Ishikawa (cell line): ENCODE measurements at regions not wholly inside any gene's neighbourhood (a gene's known extent, or its start where the extent isn't known, plus 50 kb on each side); places are given as distances from the start of the nearest gene placed in this dataset.

Source experiments
- CEBPB ChIP-seq: IDR thresholded peaks from 2 replicates; pipeline ENCODE4 v1.6.1; 2012
- CREB1 ChIP-seq: IDR thresholded peaks from 2 replicates; pipeline ENCODE4 v1.6.1; 2012; ENCODE audit warnings: low read depth
- EGR1 ChIP-seq: IDR thresholded peaks from 2 replicates; pipeline ENCODE4 v1.6.1; 2012
- EP300 ChIP-seq: IDR thresholded peaks from 2 replicates; pipeline ENCODE4 v1.6.1; 2012; ENCODE audit warnings: borderline replicate concordance
- FOXM1 ChIP-seq: IDR thresholded peaks from 2 replicates; pipeline ENCODE4 v1.6.1; 2012; ENCODE audit warnings: low read depth, borderline replicate concordance
- NFIC ChIP-seq: IDR thresholded peaks from 2 replicates; pipeline ENCODE4 v1.6.1; 2012
- RAD21 ChIP-seq: IDR thresholded peaks from 2 replicates; pipeline ENCODE4 v1.6.1; 2012; ENCODE audit warnings: low read depth
- TAF1 ChIP-seq: IDR thresholded peaks from 2 replicates; pipeline ENCODE4 v1.6.1; 2012; ENCODE audit warnings: low read depth, mild to moderate bottlenecking
- TCF12 ChIP-seq: IDR thresholded peaks from 2 replicates; pipeline ENCODE4 v1.6.1; 2012; ENCODE audit warnings: low read depth
- TEAD4 ChIP-seq: IDR thresholded peaks from 2 replicates; pipeline ENCODE4 v1.6.1; 2012
- USF1 ChIP-seq: IDR thresholded peaks from 2 replicates; pipeline ENCODE4 v1.6.1; 2012
- YY1 ChIP-seq: IDR thresholded peaks from 2 replicates; pipeline ENCODE4 v1.6.1; 2012; ENCODE audit warnings: low read depth
- ZBTB7A ChIP-seq: IDR thresholded peaks from 2 replicates; pipeline ENCODE4 v1.6.1; 2012; ENCODE audit warnings: low read depth
- TF ChIP-seq, protein P1 (sequence below): IDR thresholded peaks from 2 replicates; pipeline ENCODE4 v1.6.1; 2012
- TF ChIP-seq, protein P2 (sequence below): IDR thresholded peaks from 2 replicates; pipeline ENCODE4 v1.6.1; 2012; ENCODE audit warnings: low read depth, mild to moderate bottlenecking

DNA sequence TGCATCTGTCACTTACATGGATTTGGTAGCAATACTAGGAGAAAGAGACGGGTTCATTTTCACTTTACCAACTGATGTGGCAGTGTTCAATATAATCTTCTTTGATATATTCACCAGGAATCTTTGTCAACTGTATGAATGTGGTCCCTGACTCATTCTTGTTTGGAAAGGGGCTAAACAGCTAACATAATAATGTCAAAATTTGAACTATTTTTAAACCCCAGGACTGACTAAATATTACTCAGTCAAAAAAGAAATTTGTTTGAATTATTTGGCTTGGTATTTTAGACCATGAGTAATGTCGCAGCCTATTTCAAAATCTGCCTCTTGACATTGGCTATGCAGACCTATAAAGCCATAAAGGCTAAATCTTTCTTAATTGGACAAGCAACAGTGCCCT is 413.7 kb upstream of the RGPD4 start:
- TF ChIP-seq TEAD4 (no peak), NFIC (no peak), TAF1 (no peak), TCF12 (no peak), EGR1 (no peak), USF1 (no peak), FOXM1 (no peak), ZBTB7A (no peak)
- TF ChIP-seq, protein P1, sequence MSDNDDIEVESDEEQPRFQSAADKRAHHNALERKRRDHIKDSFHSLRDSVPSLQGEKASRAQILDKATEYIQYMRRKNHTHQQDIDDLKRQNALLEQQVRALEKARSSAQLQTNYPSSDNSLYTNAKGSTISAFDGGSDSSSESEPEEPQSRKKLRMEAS: no peak

DNA sequence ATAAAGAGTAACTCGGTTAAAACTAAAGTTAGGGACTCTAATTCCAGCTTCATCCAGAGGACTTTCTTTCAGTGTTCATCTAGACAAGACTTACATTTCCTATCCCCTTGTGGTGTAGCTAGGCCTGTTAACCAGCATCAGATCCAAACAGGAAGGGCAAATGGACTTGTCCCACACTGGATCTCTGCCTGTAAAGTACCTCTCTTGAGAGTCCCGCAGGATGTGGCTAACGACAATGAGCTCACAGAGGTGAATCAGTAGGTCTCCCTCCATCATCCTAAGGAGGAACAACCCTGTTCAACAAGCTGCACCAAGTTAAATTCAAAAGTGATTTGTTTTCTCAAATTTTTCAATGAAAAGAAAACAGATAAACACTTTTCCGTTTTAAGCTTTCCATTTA is 412.3 kb upstream of the RGPD4 start:
- TF ChIP-seq CEBPB (no peak), TEAD4 (no peak), YY1 (no peak), FOXM1 (no peak), ZBTB7A (no peak), TCF12 (no peak), EGR1 (no peak), CREB1 (no peak), EP300 (no peak), RAD21 (no peak), TAF1 (no peak), USF1 (no peak), NFIC (no peak)
- TF ChIP-seq, protein P2, sequence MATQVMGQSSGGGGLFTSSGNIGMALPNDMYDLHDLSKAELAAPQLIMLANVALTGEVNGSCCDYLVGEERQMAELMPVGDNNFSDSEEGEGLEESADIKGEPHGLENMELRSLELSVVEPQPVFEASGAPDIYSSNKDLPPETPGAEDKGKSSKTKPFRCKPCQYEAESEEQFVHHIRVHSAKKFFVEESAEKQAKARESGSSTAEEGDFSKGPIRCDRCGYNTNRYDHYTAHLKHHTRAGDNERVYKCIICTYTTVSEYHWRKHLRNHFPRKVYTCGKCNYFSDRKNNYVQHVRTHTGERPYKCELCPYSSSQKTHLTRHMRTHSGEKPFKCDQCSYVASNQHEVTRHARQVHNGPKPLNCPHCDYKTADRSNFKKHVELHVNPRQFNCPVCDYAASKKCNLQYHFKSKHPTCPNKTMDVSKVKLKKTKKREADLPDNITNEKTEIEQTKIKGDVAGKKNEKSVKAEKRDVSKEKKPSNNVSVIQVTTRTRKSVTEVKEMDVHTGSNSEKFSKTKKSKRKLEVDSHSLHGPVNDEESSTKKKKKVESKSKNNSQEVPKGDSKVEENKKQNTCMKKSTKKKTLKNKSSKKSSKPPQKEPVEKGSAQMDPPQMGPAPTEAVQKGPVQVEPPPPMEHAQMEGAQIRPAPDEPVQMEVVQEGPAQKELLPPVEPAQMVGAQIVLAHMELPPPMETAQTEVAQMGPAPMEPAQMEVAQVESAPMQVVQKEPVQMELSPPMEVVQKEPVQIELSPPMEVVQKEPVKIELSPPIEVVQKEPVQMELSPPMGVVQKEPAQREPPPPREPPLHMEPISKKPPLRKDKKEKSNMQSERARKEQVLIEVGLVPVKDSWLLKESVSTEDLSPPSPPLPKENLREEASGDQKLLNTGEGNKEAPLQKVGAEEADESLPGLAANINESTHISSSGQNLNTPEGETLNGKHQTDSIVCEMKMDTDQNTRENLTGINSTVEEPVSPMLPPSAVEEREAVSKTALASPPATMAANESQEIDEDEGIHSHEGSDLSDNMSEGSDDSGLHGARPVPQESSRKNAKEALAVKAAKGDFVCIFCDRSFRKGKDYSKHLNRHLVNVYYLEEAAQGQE: no peak
- TF ChIP-seq, protein P1: no peak

DNA sequence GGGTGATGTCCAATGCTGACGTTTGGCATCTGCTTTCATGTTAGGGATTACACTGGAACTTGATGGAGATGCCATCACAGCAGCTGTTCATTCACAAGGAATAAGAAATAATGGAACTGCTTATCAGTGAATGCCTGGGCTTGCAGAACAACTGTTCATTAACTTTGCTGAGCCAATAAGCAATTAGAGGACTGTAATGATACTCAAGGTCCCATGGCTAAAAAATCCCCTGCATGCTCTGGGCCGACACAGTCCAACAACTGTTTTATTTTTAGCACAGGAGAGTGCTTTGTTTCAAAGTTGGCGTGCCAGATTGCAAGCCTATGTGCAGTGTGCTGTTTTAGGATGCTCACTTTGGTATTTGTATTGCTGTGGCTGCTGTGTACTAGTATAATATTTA is 408.0 kb upstream of the RGPD4 start:
- TF ChIP-seq TCF12: no peak
- no peak for TF ChIP-seq TEAD4
- TF ChIP-seq FOXM1: no peak
- TF ChIP-seq EP300: no peak
- TF ChIP-seq RAD21: no peak
- no peak for TF ChIP-seq CREB1
- TF ChIP-seq TAF1: no peak
- no peak for TF ChIP-seq ZBTB7A
- no peak for TF ChIP-seq YY1
- TF ChIP-seq NFIC: no peak
- no peak for TF ChIP-seq CEBPB
- no peak for TF ChIP-seq USF1
- TF ChIP-seq, protein P2: no peak
- TF ChIP-seq EGR1: no peak

DNA sequence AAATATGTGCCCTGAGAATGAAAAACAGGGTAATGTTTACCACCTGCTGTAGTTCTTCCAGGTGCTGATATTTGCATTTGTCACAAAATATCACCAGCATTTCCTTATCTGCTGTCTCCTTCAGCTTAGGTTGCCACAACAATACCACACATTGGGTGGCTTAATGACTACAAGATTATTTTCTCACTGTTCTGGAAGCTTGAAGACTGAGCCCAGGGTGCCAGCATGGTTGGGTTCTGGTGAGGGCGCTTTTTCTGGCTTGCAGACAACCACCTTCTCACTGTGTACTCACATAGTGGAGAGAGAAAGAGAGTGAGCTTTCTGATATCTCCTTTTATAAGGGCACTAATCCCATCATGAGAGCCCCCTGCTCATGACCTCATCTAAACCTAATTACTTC is 407.5 kb upstream of the RGPD4 start:
- no peak for TF ChIP-seq EGR1
- TF ChIP-seq, protein P2: no peak
- TF ChIP-seq TAF1: no peak
- no peak for TF ChIP-seq CEBPB
- no peak for TF ChIP-seq CREB1
- no peak for TF ChIP-seq YY1
- TF ChIP-seq EP300: no peak
- no peak for TF ChIP-seq TEAD4
- TF ChIP-seq FOXM1: no peak
- TF ChIP-seq TCF12: no peak
- TF ChIP-seq, protein P1: no peak
- no peak for TF ChIP-seq ZBTB7A
- TF ChIP-seq NFIC: no peak
- TF ChIP-seq RAD21: no peak
- no peak for TF ChIP-seq USF1
